HepG2 (cell line): ENCODE measurements at regions not wholly inside any gene's neighbourhood (a gene's known extent, or its start where the extent isn't known, plus 50 kb on each side); places are given as distances from the start of the nearest gene placed in this dataset.

Experiments used
- ATAC-seq: fragments of 200-7000 bp; cut with Tn5 transposase; 3 replicates; pipeline ENCODE4 v1.9.1; 2020; ENCODE audit warnings: mild to moderate bottlenecking, moderate library complexity
- BruUV-seq: library from RNA; stranded (reverse); fragments of 400-500 nt; replicated peaks from 2 replicates; lab custom pipeline; 2021; lab: Mats Ljungman, UMichigan
- CTCF ChIA-PET: fragments of 300-600 bp; formaldehyde crosslinking; extraction: SDS; loops from one replicate; lab custom pipeline; 2021; ENCODE audit warnings: low total read pairs, inconsistent platforms, low intra/inter-chr PET ratio; lab: Yijun Ruan, JAX
- POLR2A ChIA-PET: fragments of 350-600 bp; sonication (Branson Sonifier 250); formaldehyde crosslinking; loops from one replicate; lab custom pipeline; 2020; ENCODE audit warnings: antibody characterized with exemption, inconsistent platforms; lab: Yijun Ruan, JAX
- DNase-seq: peaks from one replicate; pipeline ENCODE4 v3.0.0-alpha.2; 2015; ENCODE audit warnings: low spot score
- FAIRE-seq: peaks from 3 replicates; lab custom pipeline; 2011; peaks lifted over from hg19 to GRCh38; lab: Jason Lieb, UNC
- H2AFZ ChIP-seq: one replicate; pipeline ENCODE4 v1.6.1; 2011; ENCODE audit warnings: low read length, inconsistent platforms
- H3K27ac ChIP-seq: fragments of 300-600 bp; 3 replicates; pipeline ENCODE4 v1.8.0; 2011; ENCODE audit warnings: mixed run types, mild to moderate bottlenecking, mixed read lengths, low read length, inconsistent platforms; ENCODE audit not compliant: insufficient read depth; ENCODE audit errors: extremely low read length
- H3K27me3 ChIP-seq, 2 experiments: fragments of 200-600 bp in 1 of 2; 2 replicates in 1 of 2; 3 replicates in 1 of 2; pipeline versions ENCODE4 v1.6.0 to v1.8.0; 2011; ENCODE audit warnings: low read length in 2 of 2, mild to moderate bottlenecking in 2 of 2, moderate library complexity in 2 of 2, inconsistent platforms in 1 of 2; ENCODE audit not compliant: insufficient read depth in 2 of 2, control insufficient read depth in 1 of 2
- H3K36me3 ChIP-seq, 2 experiments: fragments of 200-600 bp in 1 of 2; replicated peaks in 1 of 2; 2 replicates in 1 of 2; 3 replicates in 1 of 2; pipeline versions ENCODE4 v1.5.1 to v1.8.0; 2011; ENCODE audit warnings: low read length in 2 of 2, inconsistent platforms in 1 of 2; ENCODE audit not compliant: insufficient read depth in 2 of 2, control insufficient read depth in 1 of 2
- H3K4me1 ChIP-seq: 2 replicates; pipeline ENCODE4 v1.5.1; 2012; ENCODE audit warnings: low read length, inconsistent platforms; ENCODE audit not compliant: insufficient read depth
- H3K4me2 ChIP-seq: 2 replicates; pipeline ENCODE4 v1.6.0; 2011; ENCODE audit warnings: low read depth, low read length, inconsistent platforms
- H3K4me3 ChIP-seq, 3 experiments: fragments of 200-600 bp in 1 of 3; sonication (generic), shearing (Covaris generic) in 1 of 3; replicated peaks in 1 of 3; 2 replicates each; pipeline ENCODE4 v1.5.1; 2011 to 2016; ENCODE audit warnings: low read length in 3 of 3, inconsistent platforms in 2 of 3, low read depth in 2 of 3, mild to moderate bottlenecking in 2 of 3, control low read depth in 1 of 3, mixed read lengths in 1 of 3; ENCODE audit not compliant: insufficient read depth in 1 of 3
- H3K79me2 ChIP-seq: one replicate; pipeline ENCODE4 v1.6.1; 2011; ENCODE audit warnings: low read length, inconsistent platforms; ENCODE audit not compliant: insufficient read depth
- H3K9ac ChIP-seq: 2 replicates; pipeline ENCODE4 v1.6.0; 2011; ENCODE audit warnings: mild to moderate bottlenecking, low read depth, low read length, inconsistent platforms; ENCODE audit not compliant: insufficient read depth
- H3K9me3 ChIP-seq: 2 replicates; pipeline ENCODE4 v1.5.1; 2012; ENCODE audit warnings: mild to moderate bottlenecking, low read length
- H4K20me1 ChIP-seq: 2 replicates; pipeline ENCODE4 v1.6.0; 2011; ENCODE audit warnings: inconsistent platforms, mild to moderate bottlenecking, low read length, moderate library complexity; ENCODE audit not compliant: insufficient read depth
- ATF7 ChIP-seq, 2 experiments: fragments of 450-650 bp in 1 of 2; sonication (generic) in 1 of 2; formaldehyde crosslinking in 1 of 2; IDR thresholded peaks; 2 replicates each; pipeline versions ENCODE4 v1.4.0 to v1.6.1; 2016 to 2020; ENCODE audit warnings: antibody characterized with exemption in 1 of 2, mild to moderate bottlenecking in 1 of 2, missing genetic modification reagents in 1 of 2
- CEBPB ChIP-seq: IDR thresholded peaks from 2 replicates; pipeline ENCODE4 v1.6.1; 2011; ENCODE audit warnings: low read depth, low read length, improper control_type of control experiment, borderline replicate concordance
- EP300 ChIP-seq, 3 experiments: sonication (generic) in 1 of 3; formaldehyde crosslinking in 1 of 3; IDR thresholded peaks; 2 replicates each; pipeline versions ENCODE4 v1.5.1 to v1.6.1; 2011 to 2020; ENCODE audit warnings: low read depth in 2 of 3, low read length in 2 of 3, borderline replicate concordance in 1 of 3, improper control_type of control experiment in 1 of 3, mild to moderate bottlenecking in 1 of 3, missing genetic modification reagents in 1 of 3, moderate library complexity in 1 of 3
- KDM6A ChIP-seq: IDR thresholded peaks from 2 replicates; pipeline ENCODE4 v1.6.1; 2016; ENCODE audit warnings: low read depth
- ZNF138 ChIP-seq: sonication (generic); formaldehyde crosslinking; IDR thresholded peaks from 2 replicates; pipeline ENCODE4 v1.5.0; 2020; ENCODE audit warnings: mild to moderate bottlenecking, low read depth, missing genetic modification reagents
- ZNF484 ChIP-seq: sonication (generic); formaldehyde crosslinking; IDR thresholded peaks from 2 replicates; pipeline ENCODE4 v1.5.1; 2020; ENCODE audit warnings: mild to moderate bottlenecking, low read depth, missing genetic modification reagents, borderline replicate concordance
- WGBS: methylation state at CpG from one replicate; pipeline ENCODE4 v1.1.6; 2017; ENCODE audit warnings: low lambda C conversion rate; 5-methylcytosine and 5-hydroxymethylcytosine counted together
- in situ Hi-C: cut with HindIII; loops from 2 replicates; pipeline ENCODE4 v1.10.0; 2017; ENCODE audit warnings: low pct_unique_long_range_greater_than_20kb; ENCODE audit not compliant: extremely low pct_ligation_motif_present
- intact Hi-C: fragments of 100-400 bp; cut with micrococcal nuclease; formaldehyde crosslinking; loops from one replicate; pipeline ENCODE4 v1.10.0; 2022; ENCODE audit not compliant: unreplicated experiment
- TF ChIP-seq, protein P1 (sequence below): sonication (generic); formaldehyde crosslinking; IDR thresholded peaks from 2 replicates; pipeline ENCODE4 v1.4.0; 2020; ENCODE audit warnings: missing genetic modification reagents
- TF ChIP-seq, protein P2 (sequence below): sonication (generic); formaldehyde crosslinking; IDR thresholded peaks from 2 replicates; pipeline ENCODE4 v1.4.0; 2020; ENCODE audit warnings: missing genetic modification reagents
- TF ChIP-seq, protein P3 (sequence below): sonication (generic); formaldehyde crosslinking; IDR thresholded peaks from 2 replicates; pipeline ENCODE4 v1.8.0; 2022; ENCODE audit warnings: mild to moderate bottlenecking, missing genetic modification reagents, borderline replicate concordance

DNA sequence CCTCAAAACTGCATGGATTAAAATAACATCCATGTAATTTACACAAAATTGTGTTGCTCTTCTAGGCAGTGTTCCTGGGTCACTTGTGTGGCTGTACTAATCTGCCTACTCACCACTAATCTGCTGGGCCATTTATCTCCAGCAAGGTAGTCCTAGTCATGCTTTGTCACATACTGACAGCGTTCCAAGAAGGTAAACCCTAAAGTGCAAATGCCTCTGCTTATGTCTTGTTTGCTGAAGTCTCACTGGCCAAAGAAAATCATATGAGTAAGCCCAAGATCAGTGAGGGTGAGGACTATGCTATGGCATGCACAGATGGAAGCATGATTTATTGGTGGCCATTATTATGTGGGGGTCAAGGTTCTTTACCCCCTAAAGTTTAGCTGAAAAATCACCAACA, 630.2 kb upstream of the LUZP2 start (continued):
- TF ChIP-seq, protein P1, sequence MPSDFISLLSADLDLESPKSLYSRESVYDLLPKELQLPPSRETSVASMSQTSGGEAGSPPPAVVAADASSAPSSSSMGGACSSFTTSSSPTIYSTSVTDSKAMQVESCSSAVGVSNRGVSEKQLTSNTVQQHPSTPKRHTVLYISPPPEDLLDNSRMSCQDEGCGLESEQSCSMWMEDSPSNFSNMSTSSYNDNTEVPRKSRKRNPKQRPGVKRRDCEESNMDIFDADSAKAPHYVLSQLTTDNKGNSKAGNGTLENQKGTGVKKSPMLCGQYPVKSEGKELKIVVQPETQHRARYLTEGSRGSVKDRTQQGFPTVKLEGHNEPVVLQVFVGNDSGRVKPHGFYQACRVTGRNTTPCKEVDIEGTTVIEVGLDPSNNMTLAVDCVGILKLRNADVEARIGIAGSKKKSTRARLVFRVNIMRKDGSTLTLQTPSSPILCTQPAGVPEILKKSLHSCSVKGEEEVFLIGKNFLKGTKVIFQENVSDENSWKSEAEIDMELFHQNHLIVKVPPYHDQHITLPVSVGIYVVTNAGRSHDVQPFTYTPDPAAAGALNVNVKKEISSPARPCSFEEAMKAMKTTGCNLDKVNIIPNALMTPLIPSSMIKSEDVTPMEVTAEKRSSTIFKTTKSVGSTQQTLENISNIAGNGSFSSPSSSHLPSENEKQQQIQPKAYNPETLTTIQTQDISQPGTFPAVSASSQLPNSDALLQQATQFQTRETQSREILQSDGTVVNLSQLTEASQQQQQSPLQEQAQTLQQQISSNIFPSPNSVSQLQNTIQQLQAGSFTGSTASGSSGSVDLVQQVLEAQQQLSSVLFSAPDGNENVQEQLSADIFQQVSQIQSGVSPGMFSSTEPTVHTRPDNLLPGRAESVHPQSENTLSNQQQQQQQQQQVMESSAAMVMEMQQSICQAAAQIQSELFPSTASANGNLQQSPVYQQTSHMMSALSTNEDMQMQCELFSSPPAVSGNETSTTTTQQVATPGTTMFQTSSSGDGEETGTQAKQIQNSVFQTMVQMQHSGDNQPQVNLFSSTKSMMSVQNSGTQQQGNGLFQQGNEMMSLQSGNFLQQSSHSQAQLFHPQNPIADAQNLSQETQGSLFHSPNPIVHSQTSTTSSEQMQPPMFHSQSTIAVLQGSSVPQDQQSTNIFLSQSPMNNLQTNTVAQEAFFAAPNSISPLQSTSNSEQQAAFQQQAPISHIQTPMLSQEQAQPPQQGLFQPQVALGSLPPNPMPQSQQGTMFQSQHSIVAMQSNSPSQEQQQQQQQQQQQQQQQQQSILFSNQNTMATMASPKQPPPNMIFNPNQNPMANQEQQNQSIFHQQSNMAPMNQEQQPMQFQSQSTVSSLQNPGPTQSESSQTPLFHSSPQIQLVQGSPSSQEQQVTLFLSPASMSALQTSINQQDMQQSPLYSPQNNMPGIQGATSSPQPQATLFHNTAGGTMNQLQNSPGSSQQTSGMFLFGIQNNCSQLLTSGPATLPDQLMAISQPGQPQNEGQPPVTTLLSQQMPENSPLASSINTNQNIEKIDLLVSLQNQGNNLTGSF = no peak
- TF ChIP-seq, all 625 proteins: peak for 0

DNA sequence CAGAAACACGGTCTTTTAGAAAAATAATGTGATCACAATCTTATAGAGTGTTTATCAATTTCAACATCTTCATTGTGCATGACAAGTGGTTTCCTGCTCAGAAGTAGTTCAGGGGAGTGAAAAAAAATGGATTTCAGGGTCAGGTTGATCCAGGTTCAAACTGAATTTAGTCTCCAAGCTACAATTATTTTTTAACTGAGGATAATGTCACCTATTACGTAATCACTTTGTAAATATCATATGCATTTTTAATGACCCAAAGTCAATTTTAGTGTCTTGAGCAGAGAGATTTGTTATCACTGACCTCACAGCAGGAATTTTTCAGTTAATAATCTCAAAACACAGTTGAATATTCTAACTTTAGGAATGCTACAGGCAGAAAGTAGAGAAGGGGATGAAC, 627.2 kb upstream of the LUZP2 start:
- in situ Hi-C loops = no loop called here
- no peak for FAIRE-seq
- Histone ChIP-seq H3K4me2 (no peak overlapping the region), H3K79me2 (no peaks in the 10 kb centered on the region), H2AFZ (no peak overlapping the region), H4K20me1 (no peaks in the 10 kb centered on the region), H3K27me3 (no peaks in the 10 kb centered on the region), H3K9ac (no peak overlapping the region), H3K4me1 (no peaks in the 10 kb centered on the region), H3K4me3 (no peak overlapping the region), H3K27ac (no peak overlapping the region), H3K36me3 (no peaks in the 10 kb centered on the region), H3K9me3 (no peaks in the 10 kb centered on the region; the same call in 1 of the 2 replicates)
- ChIA-PET POLR2A (no interaction called here), CTCF (no interaction called here)
- intact Hi-C loops = no loop called here
- BruUV-seq = no TSS peak
- WGBS = 20% methylated on average over 2 of the region's 2 CpGs
- TF ChIP-seq, protein P2, sequence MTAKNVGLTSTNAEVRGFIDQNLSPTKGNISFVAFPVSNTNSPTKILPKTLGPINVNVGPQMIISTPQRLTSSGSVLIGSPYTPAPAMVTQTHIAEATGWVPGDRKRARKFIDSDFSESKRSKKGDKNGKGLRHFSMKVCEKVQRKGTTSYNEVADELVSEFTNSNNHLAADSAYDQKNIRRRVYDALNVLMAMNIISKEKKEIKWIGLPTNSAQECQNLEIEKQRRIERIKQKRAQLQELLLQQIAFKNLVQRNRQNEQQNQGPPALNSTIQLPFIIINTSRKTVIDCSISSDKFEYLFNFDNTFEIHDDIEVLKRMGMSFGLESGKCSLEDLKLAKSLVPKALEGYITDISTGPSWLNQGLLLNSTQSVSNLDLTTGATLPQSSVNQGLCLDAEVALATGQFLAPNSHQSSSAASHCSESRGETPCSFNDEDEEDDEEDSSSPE = no peak
- TF ChIP-seq ZNF484 (CRISPR knock-in tag) (no peak), ATF7 (IDR thresholded peaks at IDR 0.05) (0 out of 2 replicates have a peak, but pooled peaks have one; percentile 9), ATF7 (CRISPR knock-in tag; IDR thresholded peaks at IDR 0.05) (no peak), ZNF138 (CRISPR knock-in tag) (no peak), EP300 (IDR thresholded peaks at IDR 0.05; ENCODE audit: low read depth in 2 of 2, low read length in 2 of 2) (no peak), EP300 (CRISPR knock-in tag; IDR thresholded peaks at IDR 0.05; ENCODE audit: borderline replicate concordance) (no peak), KDM6A (no peak), CEBPB (peak; percentile 47)
- TF ChIP-seq, protein P3, sequence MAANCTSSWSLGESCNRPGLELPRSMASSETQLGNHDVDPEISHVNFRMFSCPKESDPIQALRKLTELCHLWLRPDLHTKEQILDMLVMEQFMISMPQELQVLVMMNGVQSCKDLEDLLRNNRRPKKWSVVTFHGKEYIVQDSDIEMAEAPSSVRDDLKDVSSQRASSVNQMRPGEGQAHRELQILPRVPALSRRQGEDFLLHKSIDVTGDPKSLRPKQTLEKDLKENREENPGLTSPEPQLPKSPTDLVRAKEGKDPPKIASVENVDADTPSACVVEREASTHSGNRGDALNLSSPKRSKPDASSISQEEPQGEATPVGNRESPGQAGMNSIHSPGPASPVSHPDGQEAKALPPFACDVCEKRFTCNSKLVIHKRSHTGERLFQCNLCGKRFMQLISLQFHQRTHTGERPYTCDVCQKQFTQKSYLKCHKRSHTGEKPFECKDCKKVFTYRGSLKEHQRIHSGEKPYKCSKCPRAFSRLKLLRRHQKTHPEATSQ (CRISPR knock-in tag) = no peak
- no peak for DNase-seq
- no peak for ATAC-seq
